ENCODE measurements at regions not wholly inside any gene's neighbourhood (a gene's known extent, or its start where the extent isn't known, plus 50 kb on each side); places are given as distances from the start of the nearest gene placed in this dataset.

DNA sequence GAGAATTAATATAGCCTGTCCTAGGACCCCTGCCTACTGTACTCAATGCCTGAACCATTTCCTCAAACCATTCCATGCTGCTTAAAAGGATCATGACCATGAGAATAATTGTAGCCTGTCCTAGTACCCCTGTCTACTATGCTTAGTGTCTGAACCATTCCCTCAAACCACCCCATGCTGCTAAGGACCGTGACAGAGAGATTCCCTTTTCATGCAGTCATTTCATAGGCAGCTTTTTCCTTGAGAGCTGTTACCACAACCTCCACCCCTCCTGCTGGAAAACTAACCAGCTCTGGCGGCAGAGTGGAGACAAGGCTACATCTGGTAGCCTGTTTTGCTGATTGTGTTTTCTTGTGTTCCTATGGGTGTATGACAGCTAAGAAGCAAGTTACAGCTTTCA lies 174.9 kb upstream of the SMARCAD1 start (continued):
- no peak for TF ChIP-seq TAF1 (IDR thresholded peaks at IDR 0.05; ENCODE audit: low read depth)
- TF ChIP-seq EZH2 (IDR thresholded peaks at IDR 0.05; ENCODE audit: borderline replicate concordance, insufficient read depth, low read length, poor library complexity, severe bottlenecking) = no peak

GRCh38 chr4:94036964-94037363 lies 170.7 kb upstream of the SMARCAD1 start:
- Histone ChIP-seq H3K79me2 (replicated peaks; ENCODE audit: insufficient read depth, low read length) (no peaks in the 10 kb centered on the region), H3K27ac (ENCODE audit: low read length) (no peak overlapping the region), H3K9me2 (ENCODE audit: insufficient read depth, low read length) (no peaks in the 10 kb centered on the region), H4K20me1 (ENCODE audit: insufficient read depth) (no peaks in the 10 kb centered on the region), H3K4me2 (ENCODE audit: low read length) (no peak overlapping the region), H3F3A (ENCODE audit: insufficient read depth, low read length, poor library complexity, severe bottlenecking) (no peaks in the 10 kb centered on the region), H3K27me3 (ENCODE audit: insufficient read depth, low read depth, low read length) (no peaks in the 10 kb centered on the region), H3K4me3 (ENCODE audit: low read length) (no peak overlapping the region), H3K36me3 (ENCODE audit: insufficient read depth, low read length) (no peaks in the 10 kb centered on the region), H3K9me3 (ENCODE audit: low read length) (no peaks in the 10 kb centered on the region), H2AFZ (ENCODE audit: low read depth, low read length) (no peak overlapping the region), H3K9ac (ENCODE audit: low read length) (no peak overlapping the region)
- TF ChIP-seq EZH2 (IDR thresholded peaks at IDR 0.05; ENCODE audit: borderline replicate concordance, insufficient read depth, low read length, poor library complexity, severe bottlenecking) (no peak), EP300 (conservative IDR thresholded peaks at IDR 0.05; ENCODE audit: poor library complexity, severe bottlenecking) (no peak), MXI1 (conservative IDR thresholded peaks at IDR 0.05; ENCODE audit: poor library complexity, severe bottlenecking) (no peak), CTCF (IDR thresholded peaks at IDR 0.05; ENCODE audit: poor library complexity, severe bottlenecking) (no peak), POLR2AphosphoS5 (IDR thresholded peaks at IDR 0.05) (no peak), SMC3 (conservative IDR thresholded peaks at IDR 0.05; ENCODE audit: poor library complexity) (no peak), TAF1 (IDR thresholded peaks at IDR 0.05; ENCODE audit: low read depth) (no peak), RAD21 (conservative IDR thresholded peaks at IDR 0.05) (no peak)
- TF ChIP-seq, protein P1, sequence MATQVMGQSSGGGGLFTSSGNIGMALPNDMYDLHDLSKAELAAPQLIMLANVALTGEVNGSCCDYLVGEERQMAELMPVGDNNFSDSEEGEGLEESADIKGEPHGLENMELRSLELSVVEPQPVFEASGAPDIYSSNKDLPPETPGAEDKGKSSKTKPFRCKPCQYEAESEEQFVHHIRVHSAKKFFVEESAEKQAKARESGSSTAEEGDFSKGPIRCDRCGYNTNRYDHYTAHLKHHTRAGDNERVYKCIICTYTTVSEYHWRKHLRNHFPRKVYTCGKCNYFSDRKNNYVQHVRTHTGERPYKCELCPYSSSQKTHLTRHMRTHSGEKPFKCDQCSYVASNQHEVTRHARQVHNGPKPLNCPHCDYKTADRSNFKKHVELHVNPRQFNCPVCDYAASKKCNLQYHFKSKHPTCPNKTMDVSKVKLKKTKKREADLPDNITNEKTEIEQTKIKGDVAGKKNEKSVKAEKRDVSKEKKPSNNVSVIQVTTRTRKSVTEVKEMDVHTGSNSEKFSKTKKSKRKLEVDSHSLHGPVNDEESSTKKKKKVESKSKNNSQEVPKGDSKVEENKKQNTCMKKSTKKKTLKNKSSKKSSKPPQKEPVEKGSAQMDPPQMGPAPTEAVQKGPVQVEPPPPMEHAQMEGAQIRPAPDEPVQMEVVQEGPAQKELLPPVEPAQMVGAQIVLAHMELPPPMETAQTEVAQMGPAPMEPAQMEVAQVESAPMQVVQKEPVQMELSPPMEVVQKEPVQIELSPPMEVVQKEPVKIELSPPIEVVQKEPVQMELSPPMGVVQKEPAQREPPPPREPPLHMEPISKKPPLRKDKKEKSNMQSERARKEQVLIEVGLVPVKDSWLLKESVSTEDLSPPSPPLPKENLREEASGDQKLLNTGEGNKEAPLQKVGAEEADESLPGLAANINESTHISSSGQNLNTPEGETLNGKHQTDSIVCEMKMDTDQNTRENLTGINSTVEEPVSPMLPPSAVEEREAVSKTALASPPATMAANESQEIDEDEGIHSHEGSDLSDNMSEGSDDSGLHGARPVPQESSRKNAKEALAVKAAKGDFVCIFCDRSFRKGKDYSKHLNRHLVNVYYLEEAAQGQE (IDR thresholded peaks at IDR 0.05; ENCODE audit: borderline replicate concordance) = no peak

- Histone ChIP-seq H3K4me2 (ENCODE audit: low read length) (no peak overlapping the region), H3K27ac (ENCODE audit: low read length) (no peak overlapping the region), H3K9me3 (ENCODE audit: low read length) (no peaks in the 10 kb centered on the region), H2AFZ (ENCODE audit: low read depth, low read length) (no peak overlapping the region), H4K20me1 (ENCODE audit: insufficient read depth) (no peaks in the 10 kb centered on the region), H3K4me3 (ENCODE audit: low read length) (no peak overlapping the region), H3K9ac (ENCODE audit: low read length) (no peak overlapping the region), H3K36me3 (ENCODE audit: insufficient read depth, low read length) (no peaks in the 10 kb centered on the region), H3F3A (ENCODE audit: insufficient read depth, low read length, poor library complexity, severe bottlenecking) (no peaks in the 10 kb centered on the region), H3K27me3 (ENCODE audit: insufficient read depth, low read depth, low read length) (no peaks in the 10 kb centered on the region), H3K79me2 (replicated peaks; ENCODE audit: insufficient read depth, low read length) (no peaks in the 10 kb centered on the region), H3K9me2 (ENCODE audit: insufficient read depth, low read length) (no peaks in the 10 kb centered on the region)
- TF ChIP-seq EP300 (conservative IDR thresholded peaks at IDR 0.05; ENCODE audit: poor library complexity, severe bottlenecking) (no peak), EZH2 (IDR thresholded peaks at IDR 0.05; ENCODE audit: borderline replicate concordance, insufficient read depth, low read length, poor library complexity, severe bottlenecking) (no peak), MXI1 (conservative IDR thresholded peaks at IDR 0.05; ENCODE audit: poor library complexity, severe bottlenecking) (no peak), TAF1 (IDR thresholded peaks at IDR 0.05; ENCODE audit: low read depth) (no peak), SMC3 (conservative IDR thresholded peaks at IDR 0.05; ENCODE audit: poor library complexity) (no peak), POLR2AphosphoS5 (IDR thresholded peaks at IDR 0.05) (no peak), RAD21 (conservative IDR thresholded peaks at IDR 0.05) (no peak), CTCF (IDR thresholded peaks at IDR 0.05; ENCODE audit: poor library complexity, severe bottlenecking) (no peak)
- TF ChIP-seq, protein P1 (IDR thresholded peaks at IDR 0.05; ENCODE audit: borderline replicate concordance) = no peak
Observed at GRCh38 chr4:94038195-94038594, 169.5 kb upstream of the SMARCAD1 start.

Data from neural cell (in vitro differentiated cells).